HG02623 (cell line): ENCODE measurements at regions not wholly inside any gene's neighbourhood (a gene's known extent, or its start where the extent isn't known, plus 50 kb on each side); places are given as distances from the start of the nearest gene placed in this dataset.

Experiments
- ATAC-seq: cut with Tn5 transposase; IDR thresholded peaks from one replicate; pipeline ENCODE4 v1.9.1; 2021; ENCODE audit warnings: moderate library complexity; ENCODE audit not compliant: unreplicated experiment

- no peak for ATAC-seq
Measured at GRCh38 chr4:46441136-46441859, 51.4 kb upstream of the GABRA2 start.
